ENCODE measurements at regions not wholly inside any gene's neighbourhood (a gene's known extent, or its start where the extent isn't known, plus 50 kb on each side); places are given as distances from the start of the nearest gene placed in this dataset.

DNA sequence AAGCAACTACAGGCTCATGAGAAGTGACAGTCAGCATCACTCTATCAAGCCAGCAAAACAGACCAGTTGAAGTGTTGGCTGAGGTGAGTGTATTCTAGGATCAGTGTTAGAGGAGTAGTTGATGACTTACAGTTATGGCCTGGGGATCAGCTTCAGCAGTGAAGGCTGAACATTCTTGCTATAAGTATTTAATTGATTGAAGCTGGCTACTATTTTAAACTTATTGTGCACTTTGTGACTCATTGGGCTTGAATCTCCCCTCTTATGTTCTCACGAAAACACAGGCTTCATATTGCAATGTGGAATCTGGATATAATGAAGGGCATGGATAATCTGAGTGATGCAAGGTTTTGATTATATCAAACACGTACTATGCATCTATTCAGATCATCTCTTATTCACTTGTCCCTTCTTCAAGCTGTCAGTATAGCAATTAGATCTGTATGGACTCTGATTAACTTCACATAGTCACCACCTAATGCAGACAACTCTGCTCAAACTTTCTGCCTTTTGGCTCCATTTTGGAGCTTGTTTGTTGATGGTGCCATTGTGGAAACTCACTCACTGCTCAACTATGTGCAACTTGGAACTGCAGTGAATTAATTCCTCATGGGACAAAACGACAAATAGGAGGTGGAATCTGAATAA, 309.2 kb downstream of the SLC16A7 start:
- H3K9me2 ChIP-seq (replicated peaks; ENCODE audit: insufficient read depth): no peaks in the 10 kb centered on the region
- DNase-seq (ENCODE audit: low spot score): no peak
- no peaks in the 10 kb centered on the region for H3K79me2 ChIP-seq
- 81% methylated on average over 3 of the region's 3 CpGs for WGBS (ENCODE audit: low lambda C conversion rate, missing lambda C conversion rate)
- no peaks in the 10 kb centered on the region for H3K36me3 ChIP-seq (replicated peaks; ENCODE audit: insufficient read depth, low read depth)
- no peaks in the 10 kb centered on the region for H4K20me1 ChIP-seq (ENCODE audit: insufficient read depth, poor library complexity, severe bottlenecking)
- H3K9me3 ChIP-seq (ENCODE audit: low read depth): no peaks in the 10 kb centered on the region
- no peak for TF ChIP-seq EZH2 (IDR thresholded peaks at IDR 0.05; ENCODE audit: borderline replicate concordance)
- TF ChIP-seq EZH2phosphoT487 (IDR thresholded peaks at IDR 0.05; ENCODE audit: low read depth, severe bottlenecking, unreplicated experiment): no peak
- TF ChIP-seq CTCF (IDR thresholded peaks at IDR 0.05; ENCODE audit: poor library complexity): no peak
- no peaks in the 10 kb centered on the region for H3K4me1 ChIP-seq (ENCODE audit: insufficient read depth)
- no peak overlapping the region for H3K27ac ChIP-seq
- H3K4me2 ChIP-seq: no peak overlapping the region
- no peak overlapping the region for H2AFZ ChIP-seq
- H3K4me3 ChIP-seq: no peak overlapping the region
- no peaks in the 10 kb centered on the region for H3K27me3 ChIP-seq

DNA sequence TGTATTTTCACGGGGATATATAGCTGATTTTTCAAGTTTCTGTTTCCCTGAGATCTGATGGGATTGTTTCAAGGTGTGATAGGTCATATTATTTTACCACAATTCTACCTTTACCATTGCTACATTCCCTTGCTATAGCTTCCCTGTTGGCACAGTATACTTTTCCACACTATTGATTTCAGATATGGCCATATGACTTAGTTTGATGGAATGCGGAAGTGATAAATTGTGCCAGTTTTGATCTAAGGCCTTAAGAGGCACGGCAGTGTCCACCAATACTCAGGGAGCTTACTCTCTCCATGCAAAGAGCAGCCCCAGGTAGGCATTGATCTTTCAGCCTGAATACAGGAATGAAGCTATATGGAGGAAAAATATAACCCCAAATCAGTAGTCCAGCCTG, 315.7 kb downstream of the SLC16A7 start:
- no peak for DNase-seq (ENCODE audit: low spot score)
- no peaks in the 10 kb centered on the region for H3K9me3 ChIP-seq (ENCODE audit: low read depth)
- no peaks in the 10 kb centered on the region for H4K20me1 ChIP-seq (ENCODE audit: insufficient read depth, poor library complexity, severe bottlenecking)
- H2AFZ ChIP-seq: no peak overlapping the region
- TF ChIP-seq EZH2phosphoT487 (IDR thresholded peaks at IDR 0.05; ENCODE audit: low read depth, severe bottlenecking, unreplicated experiment) (no peak), EZH2 (IDR thresholded peaks at IDR 0.05; ENCODE audit: borderline replicate concordance) (no peak), CTCF (IDR thresholded peaks at IDR 0.05; ENCODE audit: poor library complexity) (no peak)
- no peak overlapping the region for H3K27ac ChIP-seq
- no peak overlapping the region for H3K4me2 ChIP-seq
- H3K9me2 ChIP-seq (replicated peaks; ENCODE audit: insufficient read depth): no peaks in the 10 kb centered on the region
- 93% methylated on average over 3 of the region's 3 CpGs for WGBS (ENCODE audit: low lambda C conversion rate, missing lambda C conversion rate)
- no peaks in the 10 kb centered on the region for H3K36me3 ChIP-seq (replicated peaks; ENCODE audit: insufficient read depth, low read depth)
- H3K4me1 ChIP-seq (ENCODE audit: insufficient read depth): no peaks in the 10 kb centered on the region
- no peak overlapping the region for H3K4me3 ChIP-seq
- H3K27me3 ChIP-seq: no peaks in the 10 kb centered on the region
- no peaks in the 10 kb centered on the region for H3K79me2 ChIP-seq

- H3K9me3 ChIP-seq (ENCODE audit: low read depth): no peaks in the 10 kb centered on the region
- H3K79me2 ChIP-seq: no peaks in the 10 kb centered on the region
- H3K36me3 ChIP-seq (replicated peaks; ENCODE audit: insufficient read depth, low read depth): no peaks in the 10 kb centered on the region
- H3K27me3 ChIP-seq: no peaks in the 10 kb centered on the region
- no peaks in the 10 kb centered on the region for H3K9me2 ChIP-seq (replicated peaks; ENCODE audit: insufficient read depth)
- H4K20me1 ChIP-seq (ENCODE audit: insufficient read depth, poor library complexity, severe bottlenecking): no peaks in the 10 kb centered on the region
- H3K4me1 ChIP-seq (ENCODE audit: insufficient read depth): no peaks in the 10 kb centered on the region
- DNase-seq (ENCODE audit: low spot score): no peak
- H3K4me3 ChIP-seq: no peak overlapping the region
- TF ChIP-seq CTCF (IDR thresholded peaks at IDR 0.05; ENCODE audit: poor library complexity) (no peak), EZH2phosphoT487 (IDR thresholded peaks at IDR 0.05; ENCODE audit: low read depth, severe bottlenecking, unreplicated experiment) (no peak), EZH2 (IDR thresholded peaks at IDR 0.05; ENCODE audit: borderline replicate concordance) (no peak)
- no peak overlapping the region for H3K4me2 ChIP-seq
- no peak overlapping the region for H3K27ac ChIP-seq
- no peak overlapping the region for H2AFZ ChIP-seq
Measured at GRCh38 chr12:59916988-59917387, 321.2 kb downstream of the SLC16A7 start.

GRCh38 chr12:59927032-59927431, 331.2 kb downstream of the SLC16A7 start:
- H3K79me2 ChIP-seq: no peaks in the 10 kb centered on the region
- H2AFZ ChIP-seq: no peak overlapping the region
- no peaks in the 10 kb centered on the region for H3K27me3 ChIP-seq
- H3K27ac ChIP-seq: no peak overlapping the region
- H3K4me2 ChIP-seq: no peak overlapping the region
- WGBS (ENCODE audit: low lambda C conversion rate, missing lambda C conversion rate): 88% methylated on average over 1 of the region's 1 CpG
- no peaks in the 10 kb centered on the region for H3K9me2 ChIP-seq (replicated peaks; ENCODE audit: insufficient read depth)
- DNase-seq (ENCODE audit: low spot score): no peak
- no peaks in the 10 kb centered on the region for H4K20me1 ChIP-seq (ENCODE audit: insufficient read depth, poor library complexity, severe bottlenecking)
- no peak overlapping the region for H3K4me3 ChIP-seq
- H3K4me1 ChIP-seq (ENCODE audit: insufficient read depth): no peaks in the 10 kb centered on the region
- H3K9me3 ChIP-seq (ENCODE audit: low read depth): no peaks in the 10 kb centered on the region
- TF ChIP-seq CTCF (IDR thresholded peaks at IDR 0.05; ENCODE audit: poor library complexity): no peak
- no peak for TF ChIP-seq EZH2phosphoT487 (IDR thresholded peaks at IDR 0.05; ENCODE audit: low read depth, severe bottlenecking, unreplicated experiment)
- TF ChIP-seq EZH2 (IDR thresholded peaks at IDR 0.05; ENCODE audit: borderline replicate concordance): no peak
- no peaks in the 10 kb centered on the region for H3K36me3 ChIP-seq (replicated peaks; ENCODE audit: insufficient read depth, low read depth)

Data from hepatocyte (in vitro differentiated cells).